NT2/D1 (cell line): ENCODE measurements at regions not wholly inside any gene's neighbourhood (a gene's known extent, or its start where the extent isn't known, plus 50 kb on each side); places are given as distances from the start of the nearest gene placed in this dataset.
"Not testable (repeated sequence)": the region's sequence is repeated elsewhere in the genome, so short reads cannot be mapped to it uniquely, and the experiment has no call there.

Experiments used
- DNase-seq: peaks from one replicate; pipeline ENCODE4 v3.0.0-alpha.2; 2011; ENCODE audit warnings: low read depth, low spot score
- H3K27me3 ChIP-seq: 2 replicates; pipeline ENCODE4 v1.6.0; 2011; ENCODE audit warnings: mild to moderate bottlenecking; ENCODE audit not compliant: insufficient read length, insufficient read depth
- H3K36me3 ChIP-seq: 2 replicates; pipeline ENCODE4 v1.6.1; 2011; ENCODE audit warnings: mild to moderate bottlenecking, low read length, mixed read lengths; ENCODE audit not compliant: insufficient read depth, insufficient read length
- H3K4me1 ChIP-seq: 2 replicates; pipeline ENCODE4 v1.5.1; 2011; ENCODE audit not compliant: insufficient read depth, insufficient read length
- H3K4me3 ChIP-seq: 2 replicates; pipeline ENCODE4 v1.5.1; 2011; ENCODE audit warnings: low read depth; ENCODE audit not compliant: insufficient read length
- H3K9ac ChIP-seq: 2 replicates; pipeline ENCODE4 v1.6.0; 2011; ENCODE audit warnings: low read depth; ENCODE audit not compliant: insufficient read length
- H3K9me3 ChIP-seq: 2 replicates; pipeline ENCODE4 v1.5.1; 2011; ENCODE audit warnings: mild to moderate bottlenecking, low read length; ENCODE audit not compliant: insufficient read depth
- SUZ12 ChIP-seq: IDR thresholded peaks from 2 replicates; pipeline ENCODE4 v1.6.1; 2011; ENCODE audit not compliant: insufficient read length, insufficient read depth; ENCODE audit errors: extremely low read depth
- YY1 ChIP-seq: IDR thresholded peaks from 2 replicates; pipeline ENCODE4 v1.6.1; 2011; ENCODE audit not compliant: insufficient read length, insufficient read depth
- ZNF274 ChIP-seq: IDR thresholded peaks from 2 replicates; pipeline ENCODE4 v1.6.1; 2011; ENCODE audit warnings: mild to moderate bottlenecking, low read depth, low read length

GRCh38 chr5:2833556-2833955 lies 82.1 kb upstream of the IRX2 start:
- Histone ChIP-seq H3K4me3 (no peak overlapping the region), H3K36me3 (no peaks in the 10 kb centered on the region), H3K9ac (no peak overlapping the region), H3K27me3 (no peaks in the 10 kb centered on the region), H3K9me3 (no peaks in the 10 kb centered on the region), H3K4me1 (no peaks in the 10 kb centered on the region)
- no peak for TF ChIP-seq ZNF274
- TF ChIP-seq YY1 = no peak
- no peak for TF ChIP-seq SUZ12
- no peak for DNase-seq

- H3K4me3 ChIP-seq = no peak overlapping the region
- no peaks in the 10 kb centered on the region for H3K9me3 ChIP-seq
- DNase-seq = no peak
- H3K4me1 ChIP-seq = no peaks in the 10 kb centered on the region
- H3K9ac ChIP-seq = no peak overlapping the region
- H3K36me3 ChIP-seq = no peaks in the 10 kb centered on the region
- H3K27me3 ChIP-seq = no peaks in the 10 kb centered on the region
- TF ChIP-seq YY1 (no peak), SUZ12 (no peak), ZNF274 (no peak)
Measured at GRCh38 chr5:2832394-2832793, 80.9 kb upstream of the IRX2 start.

DNA sequence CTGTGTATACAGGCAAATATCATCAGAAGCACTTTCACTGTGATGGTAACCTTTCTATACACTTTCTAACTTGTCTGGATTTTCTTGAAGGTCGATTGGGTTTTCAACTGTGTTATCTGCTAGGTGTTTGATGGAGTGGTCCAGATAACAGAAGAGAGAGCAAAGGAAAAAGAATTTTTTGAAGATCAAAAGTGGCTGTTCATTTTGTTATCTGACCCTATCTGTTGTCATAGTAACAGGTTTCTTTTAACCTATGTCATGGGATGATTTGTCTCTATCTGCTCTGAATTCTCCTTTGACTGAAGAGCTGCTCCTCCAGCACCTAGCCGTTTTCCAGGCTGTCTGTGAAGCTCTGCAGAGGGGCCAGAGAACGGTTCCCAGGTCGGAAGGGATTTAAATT lies 77.8 kb upstream of the IRX2 start:
- no peak overlapping the region for H3K4me3 ChIP-seq
- H3K27me3 ChIP-seq = no peaks in the 10 kb centered on the region
- no peak overlapping the region for H3K9ac ChIP-seq
- H3K4me1 ChIP-seq = no peaks in the 10 kb centered on the region
- DNase-seq = no peak
- H3K9me3 ChIP-seq = no peaks in the 10 kb centered on the region
- no peaks in the 10 kb centered on the region for H3K36me3 ChIP-seq
- TF ChIP-seq SUZ12 (no peak), ZNF274 (no peak), YY1 (no peak)

GRCh38 chr5:2818936-2819335 lies 67.5 kb upstream of the IRX2 start:
- TF ChIP-seq YY1 (no peak), ZNF274 (no peak), SUZ12 (no peak)
- Histone ChIP-seq H3K27me3 (no peaks in the 10 kb centered on the region), H3K9ac (no peak overlapping the region), H3K4me3 (no peak overlapping the region), H3K36me3 (no peaks in the 10 kb centered on the region), H3K9me3 (no peaks in the 10 kb centered on the region), H3K4me1 (peaks cover 3% of the 10 kb centered on the region)
- no peak for DNase-seq

DNA sequence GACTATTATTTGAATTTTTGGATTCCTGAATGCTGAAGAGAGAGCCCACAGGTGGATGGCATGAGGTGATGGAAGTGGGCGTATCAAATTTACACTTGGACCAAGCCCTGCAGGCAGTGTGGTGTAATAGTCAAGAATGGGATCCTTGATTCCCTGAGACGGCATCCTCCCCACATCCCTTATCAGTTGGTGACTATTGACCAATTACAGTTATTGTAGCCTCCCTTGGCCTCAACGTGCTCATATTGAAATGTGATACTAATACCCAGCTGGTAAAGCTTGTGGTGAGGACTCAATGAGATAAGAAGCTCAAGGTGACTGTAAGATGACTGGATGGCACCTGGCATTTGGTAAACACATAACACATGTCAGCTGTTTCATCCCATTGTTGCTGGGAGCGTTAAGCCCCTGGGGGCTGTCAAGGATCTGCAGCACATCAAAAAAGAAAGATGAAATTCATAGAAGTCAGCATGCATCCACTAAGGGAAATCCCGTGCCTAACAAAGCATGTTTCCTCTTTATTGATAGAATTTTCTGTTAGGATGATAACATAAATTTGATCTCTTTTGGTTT lies 65.6 kb upstream of the IRX2 start:
- TF ChIP-seq YY1 (no peak), ZNF274 (no peak), SUZ12 (no peak)
- Histone ChIP-seq H3K36me3 (no peaks in the 10 kb centered on the region), H3K27me3 (no peaks in the 10 kb centered on the region), H3K9ac (no peak overlapping the region), H3K4me1 (peaks cover 3% of the 10 kb centered on the region), H3K4me3 (no peak overlapping the region), H3K9me3 (no peaks in the 10 kb centered on the region)
- DNase-seq = no peak

DNA sequence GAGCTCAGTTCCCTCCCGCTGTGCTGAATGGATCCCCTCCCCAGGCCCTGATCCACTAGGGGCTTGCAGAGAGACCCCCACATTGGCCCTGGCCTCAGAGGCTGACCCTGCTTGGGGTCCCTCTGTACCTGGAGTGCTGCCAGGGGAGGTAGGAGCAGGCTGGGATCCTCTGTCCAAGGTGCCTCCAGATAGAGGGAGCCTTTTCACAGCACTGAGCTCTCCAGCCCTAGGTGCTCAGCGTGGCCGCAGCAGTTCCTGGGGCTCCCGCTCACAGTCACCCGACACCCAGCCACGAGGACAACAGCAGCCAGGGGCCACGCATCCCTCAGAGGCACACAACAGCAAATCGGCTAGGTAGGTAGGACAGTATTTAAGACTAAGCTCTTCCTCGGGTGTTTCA lies 62.2 kb upstream of the IRX2 start:
- no peak for TF ChIP-seq ZNF274
- no peak for TF ChIP-seq SUZ12
- no peak for TF ChIP-seq YY1
- no peaks in the 10 kb centered on the region for H3K27me3 ChIP-seq

GRCh38 chr5:2810644-2811043 lies 59.2 kb upstream of the IRX2 start:
- DNase-seq = no peak
- H3K4me3 ChIP-seq = no peak overlapping the region
- no peak overlapping the region for H3K9ac ChIP-seq
- TF ChIP-seq YY1 (no peak), SUZ12 (no peak), ZNF274 (no peak)
- peaks cover 3% of the 10 kb centered on the region for H3K4me1 ChIP-seq
- H3K27me3 ChIP-seq = no peaks in the 10 kb centered on the region
- H3K36me3 ChIP-seq = no peaks in the 10 kb centered on the region
- H3K9me3 ChIP-seq = no peaks in the 10 kb centered on the region

More for the DNA sequence above, 62.2 kb upstream of the IRX2 start:
- Histone ChIP-seq H3K9me3 (no peaks in the 10 kb centered on the region), H3K9ac (no peak overlapping the region), H3K4me3 (no peak overlapping the region), H3K36me3 (no peaks in the 10 kb centered on the region), H3K4me1 (peaks cover 3% of the 10 kb centered on the region)
- DNase-seq = no peak

GRCh38 chr5:2807244-2807643 lies 55.8 kb upstream of the IRX2 start:
- H3K9me3 ChIP-seq, H3K36me3 ChIP-seq, H3K9ac ChIP-seq, DNase-seq, H3K4me1 ChIP-seq, H3K27me3 ChIP-seq, H3K4me3 ChIP-seq: not testable (repeated sequence)
